HepG2 (cell line): ENCODE measurements at regions not wholly inside any gene's neighbourhood (a gene's known extent, or its start where the extent isn't known, plus 50 kb on each side); places are given as distances from the start of the nearest gene placed in this dataset.

Source experiments
- BHLHE40 ChIP-seq: IDR thresholded peaks from 2 replicates; pipeline ENCODE4 v1.6.1; 2011; ENCODE audit warnings: low read length, improper control_type of control experiment
- ELK4 ChIP-seq: sonication (generic); formaldehyde crosslinking; IDR thresholded peaks from 2 replicates; pipeline ENCODE4 v1.9.0; 2021; ENCODE audit warnings: missing genetic modification reagents, borderline replicate concordance
- FOXC1 ChIP-seq: sonication (generic); formaldehyde crosslinking; IDR thresholded peaks from 2 replicates; pipeline ENCODE4 v1.8.0; 2022; ENCODE audit warnings: mild to moderate bottlenecking, missing genetic modification reagents, borderline replicate concordance
- IKZF5 ChIP-seq: IDR thresholded peaks from 2 replicates; pipeline ENCODE4 v1.6.1; 2018; ENCODE audit warnings: missing genetic modification reagents, mild to moderate bottlenecking, missing compliant biosample characterization
- JUND ChIP-seq: sonication (generic); formaldehyde crosslinking; IDR thresholded peaks from 2 replicates; pipeline ENCODE4 v1.8.0; 2022; ENCODE audit warnings: mild to moderate bottlenecking, missing genetic modification reagents
- KDM5A ChIP-seq: fragments of 200-600 bp; sonication (generic); IDR thresholded peaks from 2 replicates; pipeline ENCODE4 v1.7.0; 2018; ENCODE audit warnings: antibody characterized with exemption, mild to moderate bottlenecking, low read length, borderline replicate concordance
- MAX ChIP-seq: IDR thresholded peaks from 2 replicates; pipeline ENCODE4 v1.6.1; 2012; ENCODE audit warnings: inconsistent platforms
- MEIS2 ChIP-seq: sonication (generic); formaldehyde crosslinking; IDR thresholded peaks from 2 replicates; pipeline ENCODE4 v1.9.0; 2021; ENCODE audit warnings: mild to moderate bottlenecking, missing genetic modification reagents
- MLXIP ChIP-seq: sonication (generic); formaldehyde crosslinking; IDR thresholded peaks from 2 replicates; pipeline ENCODE4 v1.9.0; 2021; ENCODE audit warnings: missing genetic modification reagents, borderline replicate concordance
- MTA3 ChIP-seq: sonication (generic); formaldehyde crosslinking; IDR thresholded peaks from 2 replicates; pipeline ENCODE4 v1.4.0; 2020; ENCODE audit warnings: missing genetic modification reagents
- MYC ChIP-seq: sonication (generic); formaldehyde crosslinking; IDR thresholded peaks from 2 replicates; pipeline ENCODE4 v1.9.0; 2021; ENCODE audit warnings: missing genetic modification reagents, borderline replicate concordance
- PHB2 ChIP-seq: fragments of 450-650 bp; IDR thresholded peaks from 2 replicates; pipeline ENCODE4 v1.6.1; 2018; ENCODE audit not compliant: partially characterized antibody
- PRPF4 ChIP-seq: fragments of 200-400 bp; formaldehyde crosslinking; IDR thresholded peaks from 2 replicates; pipeline ENCODE4 v1.6.1; 2016; ENCODE audit warnings: low read length, low read depth; ENCODE audit not compliant: poor library complexity, severe bottlenecking
- RXRB ChIP-seq: IDR thresholded peaks from 2 replicates; pipeline ENCODE4 v1.6.1; 2016; ENCODE audit warnings: borderline replicate concordance, missing genetic modification reagents, missing compliant biosample characterization
- SIN3A ChIP-seq: IDR thresholded peaks from 2 replicates; pipeline ENCODE4 v1.6.1; 2011; ENCODE audit warnings: low read depth, mild to moderate bottlenecking, control low read depth, low read length, borderline replicate concordance
- STAG1 ChIP-seq: sonication (generic); formaldehyde crosslinking; IDR thresholded peaks from 2 replicates; pipeline ENCODE4 v1.4.0; 2020; ENCODE audit warnings: missing genetic modification reagents
- XRCC5 ChIP-seq: fragments of 200-400 bp; formaldehyde crosslinking; optimal IDR thresholded peaks from 2 replicates; pipeline ENCODE3; 2017; ENCODE audit warnings: mild to moderate bottlenecking, low read length
- ZBTB43 ChIP-seq: sonication (generic); formaldehyde crosslinking; conservative IDR thresholded peaks from 2 replicates; pipeline ENCODE4 v1.4.0; 2020; ENCODE audit warnings: missing genetic modification reagents
- ZFP36 ChIP-seq: fragments of 150-350 bp; IDR thresholded peaks from 2 replicates; pipeline ENCODE4 v1.6.1; 2018; ENCODE audit warnings: borderline replicate concordance, low read length, low read depth; ENCODE audit not compliant: partially characterized antibody
- ZNF207 ChIP-seq: fragments of 450-650 bp; IDR thresholded peaks from 2 replicates; pipeline ENCODE4 v1.6.1; 2016; ENCODE audit warnings: antibody characterized with exemption, borderline replicate concordance
- ZNF543 ChIP-seq: sonication (generic); formaldehyde crosslinking; IDR thresholded peaks from 2 replicates; pipeline ENCODE4 v1.4.0; 2020; ENCODE audit warnings: mild to moderate bottlenecking, missing genetic modification reagents
- ZNF572 ChIP-seq: sonication (generic); formaldehyde crosslinking; IDR thresholded peaks from 2 replicates; pipeline ENCODE4 v1.5.1; 2020; ENCODE audit warnings: mild to moderate bottlenecking, missing genetic modification reagents
- ZNF607 ChIP-seq: sonication (generic); formaldehyde crosslinking; IDR thresholded peaks from 2 replicates; pipeline ENCODE4 v1.5.1; 2020; ENCODE audit warnings: missing genetic modification reagents, mild to moderate bottlenecking, borderline replicate concordance
- ZNF616 ChIP-seq: sonication (generic); formaldehyde crosslinking; IDR thresholded peaks from 2 replicates; pipeline ENCODE4 v1.5.0; 2020; ENCODE audit warnings: low read depth, mild to moderate bottlenecking, missing genetic modification reagents
- ZNF720 ChIP-seq: sonication (generic); formaldehyde crosslinking; IDR thresholded peaks from 2 replicates; pipeline ENCODE4 v1.4.0; 2020; ENCODE audit warnings: missing genetic modification reagents
- ZSCAN25 ChIP-seq: sonication (generic); formaldehyde crosslinking; IDR thresholded peaks from 2 replicates; pipeline ENCODE4 v1.8.0; 2022; ENCODE audit warnings: mild to moderate bottlenecking, missing genetic modification reagents

GRCh38 chr11:64489831-64490441 is 65.8 kb upstream of the SLC22A11 start (continued):
- TF ChIP-seq ZNF616 (no peak), PRPF4 (no peak), MYC (CRISPR knock-in tag) (peak; percentile 50; the same call in 1 of the 2 replicates), MAX (peak; percentile 28; the same call in 1 of the 2 replicates), RXRB (no peak), ZNF207 (no peak), ZNF572 (CRISPR knock-in tag) (no peak), SIN3A (no peak), XRCC5 (peak; percentile 57), PHB2 (no peak), ZNF543 (CRISPR knock-in tag) (no peak), ZSCAN25 (CRISPR knock-in tag) (no peak), MEIS2 (CRISPR knock-in tag) (no peak), ZBTB43 (CRISPR knock-in tag) (no peak), ZFP36 (no peak), FOXC1 (no peak), KDM5A (no peak), MTA3 (CRISPR knock-in tag) (no peak), ZNF720 (CRISPR knock-in tag) (no peak), IKZF5 (CRISPR knock-in tag) (no peak), STAG1 (CRISPR knock-in tag) (peak; percentile 90), BHLHE40 (no peak), MLXIP (CRISPR knock-in tag) (no peak), ELK4 (CRISPR knock-in tag) (no peak), JUND (CRISPR knock-in tag) (0 out of 2 replicates have a peak, but pooled peaks have one; percentile 10), ZNF607 (no peak)
